Ishikawa (cell line): ENCODE measurements at regions not wholly inside any gene's neighbourhood (a gene's known extent, or its start where the extent isn't known, plus 50 kb on each side); places are given as distances from the start of the nearest gene placed in this dataset.

Experiments used
- CEBPB ChIP-seq: IDR thresholded peaks from 2 replicates; pipeline ENCODE4 v1.6.1; 2012
- CREB1 ChIP-seq: IDR thresholded peaks from 2 replicates; pipeline ENCODE4 v1.6.1; 2012; ENCODE audit warnings: low read depth
- EGR1 ChIP-seq: IDR thresholded peaks from 2 replicates; pipeline ENCODE4 v1.6.1; 2012
- EP300 ChIP-seq: IDR thresholded peaks from 2 replicates; pipeline ENCODE4 v1.6.1; 2012; ENCODE audit warnings: borderline replicate concordance
- FOXM1 ChIP-seq: IDR thresholded peaks from 2 replicates; pipeline ENCODE4 v1.6.1; 2012; ENCODE audit warnings: low read depth, borderline replicate concordance
- MAX ChIP-seq: IDR thresholded peaks from 2 replicates; pipeline ENCODE4 v1.6.1; 2012
- NFIC ChIP-seq: IDR thresholded peaks from 2 replicates; pipeline ENCODE4 v1.6.1; 2012
- RAD21 ChIP-seq: IDR thresholded peaks from 2 replicates; pipeline ENCODE4 v1.6.1; 2012; ENCODE audit warnings: low read depth
- TAF1 ChIP-seq: IDR thresholded peaks from 2 replicates; pipeline ENCODE4 v1.6.1; 2012; ENCODE audit warnings: low read depth, mild to moderate bottlenecking
- TCF12 ChIP-seq: IDR thresholded peaks from 2 replicates; pipeline ENCODE4 v1.6.1; 2012; ENCODE audit warnings: low read depth
- TEAD4 ChIP-seq: IDR thresholded peaks from 2 replicates; pipeline ENCODE4 v1.6.1; 2012
- YY1 ChIP-seq: IDR thresholded peaks from 2 replicates; pipeline ENCODE4 v1.6.1; 2012; ENCODE audit warnings: low read depth
- ZBTB7A ChIP-seq: IDR thresholded peaks from 2 replicates; pipeline ENCODE4 v1.6.1; 2012; ENCODE audit warnings: low read depth
- TF ChIP-seq, protein P1 (sequence below): IDR thresholded peaks from 2 replicates; pipeline ENCODE4 v1.6.1; 2012
- TF ChIP-seq, protein P2 (sequence below): IDR thresholded peaks from 2 replicates; pipeline ENCODE4 v1.6.1; 2012; ENCODE audit warnings: low read depth, mild to moderate bottlenecking

DNA sequence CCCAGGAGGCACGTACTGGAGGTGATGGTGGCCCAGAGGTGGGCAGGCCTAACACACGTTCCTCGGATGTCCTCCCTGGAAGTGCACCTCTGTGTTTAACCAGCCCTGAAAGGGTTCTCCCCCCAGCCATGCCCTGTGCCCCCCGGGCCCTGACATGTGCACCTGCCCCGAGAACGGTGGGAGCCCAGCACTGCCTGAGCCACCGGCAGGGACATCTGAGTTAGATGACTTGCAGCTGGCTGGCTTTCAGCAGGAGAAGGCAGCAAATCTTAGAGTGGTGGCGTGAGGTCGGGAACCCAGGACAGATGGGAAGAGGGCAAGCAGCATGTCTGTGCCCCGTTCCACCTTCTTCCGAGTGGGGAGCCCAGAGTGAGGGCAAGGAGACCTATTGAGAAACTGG is 291.8 kb downstream of the TCERG1L start:
- TF ChIP-seq ZBTB7A (no peak), RAD21 (no peak)
- TF ChIP-seq, protein P1, sequence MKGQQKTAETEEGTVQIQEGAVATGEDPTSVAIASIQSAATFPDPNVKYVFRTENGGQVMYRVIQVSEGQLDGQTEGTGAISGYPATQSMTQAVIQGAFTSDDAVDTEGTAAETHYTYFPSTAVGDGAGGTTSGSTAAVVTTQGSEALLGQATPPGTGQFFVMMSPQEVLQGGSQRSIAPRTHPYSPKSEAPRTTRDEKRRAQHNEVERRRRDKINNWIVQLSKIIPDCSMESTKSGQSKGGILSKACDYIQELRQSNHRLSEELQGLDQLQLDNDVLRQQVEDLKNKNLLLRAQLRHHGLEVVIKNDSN, result no peak

GRCh38 chr10:131020775-131021174 is 290.7 kb downstream of the TCERG1L start:
- no peak for TF ChIP-seq YY1
- no peak for TF ChIP-seq NFIC
- TF ChIP-seq CEBPB, result no peak

- TF ChIP-seq, protein P2, sequence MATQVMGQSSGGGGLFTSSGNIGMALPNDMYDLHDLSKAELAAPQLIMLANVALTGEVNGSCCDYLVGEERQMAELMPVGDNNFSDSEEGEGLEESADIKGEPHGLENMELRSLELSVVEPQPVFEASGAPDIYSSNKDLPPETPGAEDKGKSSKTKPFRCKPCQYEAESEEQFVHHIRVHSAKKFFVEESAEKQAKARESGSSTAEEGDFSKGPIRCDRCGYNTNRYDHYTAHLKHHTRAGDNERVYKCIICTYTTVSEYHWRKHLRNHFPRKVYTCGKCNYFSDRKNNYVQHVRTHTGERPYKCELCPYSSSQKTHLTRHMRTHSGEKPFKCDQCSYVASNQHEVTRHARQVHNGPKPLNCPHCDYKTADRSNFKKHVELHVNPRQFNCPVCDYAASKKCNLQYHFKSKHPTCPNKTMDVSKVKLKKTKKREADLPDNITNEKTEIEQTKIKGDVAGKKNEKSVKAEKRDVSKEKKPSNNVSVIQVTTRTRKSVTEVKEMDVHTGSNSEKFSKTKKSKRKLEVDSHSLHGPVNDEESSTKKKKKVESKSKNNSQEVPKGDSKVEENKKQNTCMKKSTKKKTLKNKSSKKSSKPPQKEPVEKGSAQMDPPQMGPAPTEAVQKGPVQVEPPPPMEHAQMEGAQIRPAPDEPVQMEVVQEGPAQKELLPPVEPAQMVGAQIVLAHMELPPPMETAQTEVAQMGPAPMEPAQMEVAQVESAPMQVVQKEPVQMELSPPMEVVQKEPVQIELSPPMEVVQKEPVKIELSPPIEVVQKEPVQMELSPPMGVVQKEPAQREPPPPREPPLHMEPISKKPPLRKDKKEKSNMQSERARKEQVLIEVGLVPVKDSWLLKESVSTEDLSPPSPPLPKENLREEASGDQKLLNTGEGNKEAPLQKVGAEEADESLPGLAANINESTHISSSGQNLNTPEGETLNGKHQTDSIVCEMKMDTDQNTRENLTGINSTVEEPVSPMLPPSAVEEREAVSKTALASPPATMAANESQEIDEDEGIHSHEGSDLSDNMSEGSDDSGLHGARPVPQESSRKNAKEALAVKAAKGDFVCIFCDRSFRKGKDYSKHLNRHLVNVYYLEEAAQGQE, result no peak
- TF ChIP-seq EP300 (no peak), ZBTB7A (no peak), EGR1 (no peak), TCF12 (no peak), RAD21 (no peak), TAF1 (no peak), FOXM1 (no peak), MAX (no peak), YY1 (no peak)
- TF ChIP-seq, protein P1, result no peak
Measured at GRCh38 chr10:131021246-131021895, 290.1 kb downstream of the TCERG1L start.

GRCh38 chr10:131021969-131022368 is 289.6 kb downstream of the TCERG1L start:
- TF ChIP-seq YY1 (no peak), FOXM1 (no peak), CREB1 (no peak), ZBTB7A (no peak), RAD21 (no peak), TEAD4 (no peak), TAF1 (no peak), MAX (no peak), EP300 (no peak), TCF12 (no peak), EGR1 (no peak), NFIC (no peak)
- TF ChIP-seq, protein P1, result no peak
- TF ChIP-seq, protein P2, result no peak

- TF ChIP-seq, protein P1, result no peak
- no peak for TF ChIP-seq YY1
- no peak for TF ChIP-seq CEBPB
- no peak for TF ChIP-seq CREB1
- TF ChIP-seq, protein P2, result no peak
- no peak for TF ChIP-seq NFIC
Measured at GRCh38 chr10:131022369-131022768, 289.2 kb downstream of the TCERG1L start.
